OCI-M2 (cell line): ENCODE measurements at regions not wholly inside any gene's neighbourhood (a gene's known extent, or its start where the extent isn't known, plus 50 kb on each side); places are given as distances from the start of the nearest gene placed in this dataset.
"Not testable (repeated sequence)": the region's sequence is repeated elsewhere in the genome, so short reads cannot be mapped to it uniquely, and the experiment has no call there.

Experiments used
- DNase-seq: peaks from one replicate; lab custom pipeline; 2025; ENCODE audit not compliant: unreplicated experiment; lab: John Stamatoyannopoulos, UW

- DNase-seq: not testable (repeated sequence)
These were observed 111.5 kb upstream of the MRPS22 start for GRCh38 chr3:139232341-139232740.

- no peak for DNase-seq
These were observed 109.3 kb upstream of the MRPS22 start for GRCh38 chr3:139234491-139234890.

- DNase-seq: no peak
These were observed 108.6 kb upstream of the MRPS22 start for GRCh38 chr3:139235192-139235591.

GRCh38 chr3:139236336-139236735 is 107.5 kb upstream of the MRPS22 start:
- no peak for DNase-seq

GRCh38 chr3:139238281-139239030 is 105.4 kb upstream of the MRPS22 start:
- DNase-seq: no peak

- DNase-seq: no peak
These were observed 104.3 kb upstream of the MRPS22 start for GRCh38 chr3:139239550-139239949.

- DNase-seq: no peak
These were observed 102.0 kb upstream of the MRPS22 start for GRCh38 chr3:139241783-139242182.

GRCh38 chr3:139243710-139244109 is 100.1 kb upstream of the MRPS22 start:
- DNase-seq: no peak

GRCh38 chr3:139248593-139249255 is 95.1 kb upstream of the MRPS22 start:
- no peak for DNase-seq

GRCh38 chr3:139251529-139251928 is 92.3 kb upstream of the MRPS22 start:
- DNase-seq: no peak

GRCh38 chr3:139252719-139253118 is 91.1 kb upstream of the MRPS22 start:
- no peak for DNase-seq

GRCh38 chr3:139258276-139258675 is 85.5 kb upstream of the MRPS22 start:
- no peak for DNase-seq

- DNase-seq: no peak
These were observed 84.4 kb upstream of the MRPS22 start for GRCh38 chr3:139259398-139259797.

- no peak for DNase-seq
These were observed 83.8 kb upstream of the MRPS22 start for GRCh38 chr3:139260041-139260486.

GRCh38 chr3:139260793-139261736 is 82.8 kb upstream of the MRPS22 start:
- no peak for DNase-seq

GRCh38 chr3:139261754-139262586 is 81.8 kb upstream of the MRPS22 start:
- no peak for DNase-seq

- no peak for DNase-seq
These were observed 80.0 kb upstream of the MRPS22 start for GRCh38 chr3:139263798-139264197.

GRCh38 chr3:139264375-139264774 is 79.4 kb upstream of the MRPS22 start:
- no peak for DNase-seq

- no peak for DNase-seq
These were observed 78.4 kb upstream of the MRPS22 start for GRCh38 chr3:139265131-139266016.
